ENCODE measurements at regions not wholly inside any gene's neighbourhood (a gene's known extent, or its start where the extent isn't known, plus 50 kb on each side); places are given as distances from the start of the nearest gene placed in this dataset.
"Not testable (repeated sequence)": the region's sequence is repeated elsewhere in the genome, so short reads cannot be mapped to it uniquely, and the experiment has no call there.

GRCh38 chr7:104074529-104074928 is 85.1 kb upstream of the RELN start:
- DNase-seq (ENCODE audit: low read depth), result no peak
- in situ Hi-C loops (cut with HindIII; ENCODE audit: low pct_unique_long_range_greater_than_20kb, low sequenced_read_pairs), result no loop called here

DNA sequence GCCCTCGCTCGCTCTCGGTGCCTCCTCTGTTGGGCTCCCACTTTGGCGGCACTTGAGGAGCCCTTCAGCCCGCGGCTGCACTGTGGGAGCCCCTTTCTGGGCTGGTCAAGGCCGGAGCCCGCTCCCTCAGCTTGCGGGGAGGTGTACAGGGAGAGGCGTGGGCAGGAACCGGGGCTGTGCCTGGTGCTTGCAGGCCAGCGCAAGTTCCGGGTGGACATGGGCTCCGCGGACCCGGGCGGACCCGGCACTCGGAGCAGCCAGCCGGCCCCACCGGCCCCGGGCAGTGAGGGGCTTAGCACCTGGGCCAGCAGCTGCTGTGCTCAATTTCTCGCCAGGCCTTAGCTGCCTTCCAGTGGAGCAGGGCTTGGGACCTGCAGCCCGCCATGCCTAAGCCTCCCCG is 82.2 kb upstream of the RELN start:
- in situ Hi-C loops (cut with HindIII; ENCODE audit: low pct_unique_long_range_greater_than_20kb, low sequenced_read_pairs); DNase-seq (ENCODE audit: low read depth): not testable (repeated sequence)

DNA sequence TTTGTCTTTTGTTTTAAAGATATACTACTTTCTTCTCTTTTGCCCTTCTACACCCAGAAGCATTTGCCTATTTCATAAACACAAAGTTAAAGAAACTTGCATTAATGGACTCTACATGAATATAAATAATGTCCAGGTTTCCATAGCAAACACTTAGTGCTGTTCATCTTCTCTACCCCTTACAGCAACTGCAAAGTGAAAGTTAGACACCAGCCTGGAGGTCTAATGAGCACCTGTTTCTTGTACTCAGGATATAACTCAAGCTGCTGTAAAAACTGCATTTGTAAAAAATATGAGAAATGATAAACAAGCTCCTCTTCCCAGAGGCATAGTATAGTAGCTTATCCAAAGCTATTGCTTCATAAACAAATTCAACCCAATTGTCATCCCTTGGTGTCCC is 76.0 kb upstream of the RELN start:
- in situ Hi-C loops (cut with HindIII; ENCODE audit: low pct_unique_long_range_greater_than_20kb, low sequenced_read_pairs), result no loop called here

DNA sequence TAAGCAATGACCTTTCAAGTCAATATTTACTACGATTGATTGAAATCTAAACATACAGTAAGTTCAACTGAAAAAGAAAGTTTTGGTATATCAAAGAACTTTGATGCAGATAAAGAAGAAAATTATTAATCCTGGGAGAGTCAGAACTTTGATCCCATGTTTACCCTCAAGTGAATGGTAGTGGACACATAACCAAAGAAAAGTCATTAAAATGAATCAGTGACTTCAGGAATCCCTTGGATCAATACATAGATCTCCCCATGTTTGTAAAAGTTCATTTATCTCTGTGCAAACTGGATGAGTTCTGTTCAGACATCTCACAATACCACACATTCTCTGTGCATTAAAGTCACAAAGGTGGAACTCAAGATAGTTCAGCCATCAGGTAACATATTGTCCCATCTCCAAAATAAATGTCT is 75.5 kb upstream of the RELN start:
- in situ Hi-C loops (cut with HindIII; ENCODE audit: low pct_unique_long_range_greater_than_20kb, low sequenced_read_pairs), result no loop called here
- no peak for DNase-seq (ENCODE audit: low read depth)

More for the DNA sequence above, 76.0 kb upstream of the RELN start:
- no peak for DNase-seq (ENCODE audit: low read depth)

DNA sequence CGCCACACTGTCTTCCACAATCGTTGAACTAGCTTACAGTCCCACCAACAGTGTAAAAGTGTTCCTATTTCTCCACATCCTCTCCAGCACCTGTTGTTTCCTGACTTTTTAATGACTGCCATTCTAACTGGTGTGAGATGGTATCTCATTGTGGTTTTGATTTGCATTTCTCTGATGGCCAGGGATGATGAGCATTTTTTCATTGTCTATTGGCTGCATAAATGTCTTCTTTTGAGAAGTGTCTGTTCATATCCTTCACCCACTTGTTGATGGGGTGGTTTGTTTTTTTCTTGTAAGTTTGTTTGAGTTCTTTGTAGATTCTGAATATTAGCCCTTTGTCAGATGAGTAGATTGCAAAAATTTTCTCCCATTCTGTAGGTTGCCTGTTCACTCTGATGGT is 74.3 kb upstream of the RELN start:
- in situ Hi-C loops (cut with HindIII; ENCODE audit: low pct_unique_long_range_greater_than_20kb, low sequenced_read_pairs); DNase-seq (ENCODE audit: low read depth): not testable (repeated sequence)

DNA sequence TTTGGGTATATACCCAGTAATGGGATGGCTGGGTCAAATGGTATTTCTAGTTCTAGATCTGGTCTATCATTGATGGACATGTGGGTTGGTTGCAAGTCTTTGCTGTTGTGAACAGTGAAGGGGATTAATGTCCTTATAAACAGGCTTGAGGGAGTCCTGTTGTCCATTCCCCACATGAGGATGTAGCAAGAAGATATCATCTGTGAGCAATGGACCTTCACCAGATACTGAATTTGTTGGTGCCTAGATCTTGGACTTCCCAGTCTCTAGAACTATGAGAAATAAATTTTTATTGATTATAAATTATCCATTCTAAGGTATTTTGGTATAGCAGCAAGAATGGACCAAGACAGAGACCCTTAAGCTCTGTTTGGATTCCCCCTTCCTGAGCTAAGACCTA is 72.2 kb upstream of the RELN start:
- no peak for DNase-seq (ENCODE audit: low read depth)
- in situ Hi-C loops (cut with HindIII; ENCODE audit: low pct_unique_long_range_greater_than_20kb, low sequenced_read_pairs), result no loop called here

- DNase-seq (ENCODE audit: low read depth), result peak; percentile 0
- in situ Hi-C loops (cut with HindIII; ENCODE audit: low pct_unique_long_range_greater_than_20kb, low sequenced_read_pairs), result not testable (repeated sequence)
These were observed 70.4 kb upstream of the RELN start for GRCh38 chr7:104059837-104060236.

GRCh38 chr7:104059103-104059502 is 69.6 kb upstream of the RELN start:
- no peak for DNase-seq (ENCODE audit: low read depth)
- in situ Hi-C loops (cut with HindIII; ENCODE audit: low pct_unique_long_range_greater_than_20kb, low sequenced_read_pairs), result no loop called here

- in situ Hi-C loops (cut with HindIII; ENCODE audit: low pct_unique_long_range_greater_than_20kb, low sequenced_read_pairs), result no loop called here
- DNase-seq (ENCODE audit: low read depth), result no peak
These were observed 64.9 kb upstream of the RELN start for GRCh38 chr7:104054362-104054761.

GRCh38 chr7:104052979-104053378 is 63.5 kb upstream of the RELN start:
- in situ Hi-C loops (cut with HindIII; ENCODE audit: low pct_unique_long_range_greater_than_20kb, low sequenced_read_pairs), result no loop called here
- DNase-seq (ENCODE audit: low read depth), result no peak

DNA sequence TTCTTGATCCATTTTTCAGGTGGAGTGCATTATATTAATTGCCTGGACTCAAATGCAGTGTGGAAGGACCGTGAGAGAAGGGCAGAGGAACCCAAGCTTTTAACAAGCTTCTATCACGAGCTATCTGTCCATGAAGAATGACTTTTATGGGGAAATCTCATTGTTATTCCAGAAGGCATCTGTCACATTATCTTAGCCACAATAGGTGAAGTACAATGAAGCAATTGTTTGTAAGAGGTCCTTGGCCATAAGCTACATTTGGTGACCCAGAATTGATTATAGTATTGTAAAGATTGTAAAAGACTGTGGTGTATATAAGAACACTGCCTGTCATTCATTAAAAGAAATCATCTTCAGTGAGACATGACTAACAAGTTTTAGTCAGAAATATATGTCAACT is 58.6 kb upstream of the RELN start:
- in situ Hi-C loops (cut with HindIII; ENCODE audit: low pct_unique_long_range_greater_than_20kb, low sequenced_read_pairs), result no loop called here
- DNase-seq (ENCODE audit: low read depth), result no peak

- in situ Hi-C loops (cut with HindIII; ENCODE audit: low pct_unique_long_range_greater_than_20kb, low sequenced_read_pairs), result no loop called here
- DNase-seq (ENCODE audit: low read depth), result no peak
These were observed 55.7 kb upstream of the RELN start for GRCh38 chr7:104045183-104045582.

GRCh38 chr7:104040666-104041065 is 51.2 kb upstream of the RELN start:
- in situ Hi-C loops (cut with HindIII; ENCODE audit: low pct_unique_long_range_greater_than_20kb, low sequenced_read_pairs), result no loop called here
- DNase-seq (ENCODE audit: low read depth), result no peak

DNA sequence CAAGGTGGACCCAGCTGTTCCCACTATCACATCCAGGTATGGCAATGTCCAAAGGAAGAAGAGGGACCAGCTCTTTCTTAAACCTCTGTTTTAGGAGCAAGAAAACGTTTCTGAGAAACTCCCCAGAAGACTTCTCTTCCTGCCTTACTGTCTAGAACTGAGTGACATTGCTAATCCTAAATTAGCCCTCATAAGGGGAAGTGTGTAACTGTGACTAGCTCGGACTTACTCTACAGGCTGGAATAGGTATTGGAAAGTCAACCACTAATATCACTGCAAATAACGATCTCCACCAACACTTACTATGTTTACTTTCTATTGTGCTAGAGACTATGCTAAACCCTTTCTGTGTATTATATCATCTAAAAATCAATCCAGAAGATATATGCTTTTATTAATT is 49.9 kb upstream of the RELN start:
- no peak for DNase-seq (ENCODE audit: low read depth)
- in situ Hi-C loops (cut with HindIII; ENCODE audit: low pct_unique_long_range_greater_than_20kb, low sequenced_read_pairs), result no loop called here

Data from Caki2 (cell line).